GM21423 (cell line): ENCODE measurements at regions not wholly inside any gene's neighbourhood (a gene's known extent, or its start where the extent isn't known, plus 50 kb on each side); places are given as distances from the start of the nearest gene placed in this dataset.
A peak's percentile ranks its signal among the peaks of the same experiment; 100 is the strongest.

Experiments
- ATAC-seq: cut with Tn5 transposase; IDR thresholded peaks from one replicate; pipeline ENCODE4 v1.9.1; 2021; ENCODE audit warnings: mild to moderate bottlenecking, moderate library complexity; ENCODE audit not compliant: unreplicated experiment

DNA sequence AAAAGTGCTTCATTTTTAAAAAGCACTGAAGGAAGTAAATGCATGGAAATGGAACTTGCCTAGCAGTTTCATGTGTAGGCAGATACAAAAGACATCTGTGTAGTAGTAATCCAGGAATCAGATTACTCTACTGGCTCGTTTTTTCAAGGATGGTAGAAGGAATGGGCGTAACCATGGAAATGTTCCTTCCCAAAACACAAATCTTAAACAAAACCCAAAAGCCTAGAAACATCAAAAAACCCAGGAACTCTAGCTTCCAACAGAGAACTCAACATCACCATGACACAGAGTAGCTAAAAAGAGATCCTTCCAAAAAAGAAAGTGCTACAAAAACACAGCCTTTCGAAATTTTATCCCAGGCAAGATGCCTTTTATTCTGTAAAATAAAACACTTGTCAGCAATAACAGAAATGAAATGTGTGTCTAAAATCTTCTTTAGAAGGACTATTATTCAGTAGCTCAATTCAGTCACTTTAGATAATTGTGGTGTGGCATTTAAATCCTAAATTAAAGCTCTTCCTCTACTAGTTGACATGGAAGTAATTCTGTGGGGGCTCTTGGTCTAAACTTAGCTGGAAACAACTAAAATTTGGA, 81.7 kb downstream of the FAM217A start:
- no peak for ATAC-seq

DNA sequence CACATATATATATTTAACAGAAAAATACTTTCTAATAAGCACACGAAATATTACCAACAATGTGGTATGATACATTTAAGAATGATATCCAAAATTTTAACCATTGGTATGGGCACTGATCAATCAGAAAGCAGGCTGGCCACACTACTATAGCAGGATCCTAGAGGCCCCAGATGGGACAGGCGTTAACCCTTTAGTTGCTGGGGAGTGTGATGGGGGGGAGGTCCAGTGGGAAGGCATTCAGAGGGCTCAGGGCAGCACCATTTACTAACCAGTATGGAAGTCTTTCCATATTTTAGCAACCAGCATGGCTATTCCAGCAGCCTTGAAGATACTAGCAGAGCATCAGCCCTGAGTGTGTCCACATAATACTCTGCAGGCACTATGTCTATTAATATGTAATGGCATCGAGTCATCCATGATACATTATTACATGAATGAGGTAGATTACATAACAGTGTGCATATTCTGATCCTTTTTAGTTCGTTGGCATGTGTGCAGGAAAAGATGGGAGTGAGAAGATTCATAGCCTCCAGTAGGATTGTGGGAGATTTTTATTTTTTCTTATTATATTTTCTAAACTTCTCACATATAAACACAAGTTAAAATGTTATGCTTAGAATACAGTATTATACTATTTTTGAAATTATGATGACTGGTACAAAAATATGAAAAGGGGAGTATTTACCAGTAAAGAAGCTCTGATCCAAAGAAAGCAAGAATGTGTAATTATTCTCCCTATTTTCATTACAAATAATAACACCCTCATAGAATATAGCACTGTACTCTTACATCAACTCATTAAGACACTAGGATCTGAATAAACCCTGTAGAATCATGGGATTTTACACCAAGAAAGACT, 78.9 kb downstream of the FAM217A start:
- no peak for ATAC-seq

DNA sequence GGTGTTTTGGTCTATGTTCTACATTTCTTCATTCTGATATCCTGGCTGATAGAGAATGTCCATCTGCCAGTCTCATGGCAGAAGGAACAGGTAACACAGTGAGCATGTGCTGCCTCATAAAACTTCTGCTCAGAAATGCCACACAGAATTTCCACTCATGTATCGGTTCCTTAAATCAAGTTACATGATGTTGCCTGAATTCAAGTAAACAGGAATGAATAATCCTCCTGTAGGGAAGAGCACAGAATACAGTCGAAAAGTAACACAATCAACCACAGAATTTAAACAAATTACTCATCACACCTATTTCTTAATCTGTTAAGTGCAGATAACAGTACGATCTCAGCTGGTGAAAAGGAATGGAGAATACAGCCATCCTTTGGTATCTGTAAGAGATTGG, 74.7 kb downstream of the FAM217A start:
- ATAC-seq, result no peak

DNA sequence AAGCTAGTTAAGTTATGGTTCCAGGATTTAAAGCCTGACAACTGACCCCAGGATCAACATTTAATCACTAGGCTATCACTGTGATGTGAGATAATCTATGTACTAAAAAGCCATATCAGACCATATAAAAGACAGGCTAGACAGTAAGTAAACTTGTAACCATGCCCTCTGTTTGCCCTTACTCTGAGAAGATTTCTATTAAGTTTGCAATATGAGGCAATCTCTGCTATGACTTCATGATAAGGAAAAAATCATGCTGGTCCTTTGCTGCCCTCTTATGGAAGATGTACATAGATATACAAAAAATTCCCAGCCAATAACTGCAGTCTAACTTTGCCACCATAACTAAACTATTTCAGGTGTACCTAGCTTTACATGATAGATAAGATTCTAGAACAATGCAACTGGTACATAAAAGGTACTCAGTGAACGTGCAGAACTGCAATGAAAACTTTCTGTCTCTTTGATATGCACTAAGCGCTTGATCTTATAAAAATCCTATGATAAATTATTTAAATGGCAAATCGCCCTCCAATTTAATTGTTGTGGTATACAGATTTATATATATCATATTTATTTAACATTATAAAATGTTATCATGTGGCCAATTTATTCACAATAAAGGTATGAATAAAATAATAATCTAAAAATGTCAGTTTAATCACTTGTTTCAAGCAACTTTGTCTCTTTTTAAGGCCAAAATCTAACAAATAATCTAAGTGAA, 70.5 kb downstream of the FAM217A start:
- ATAC-seq, result no peak

DNA sequence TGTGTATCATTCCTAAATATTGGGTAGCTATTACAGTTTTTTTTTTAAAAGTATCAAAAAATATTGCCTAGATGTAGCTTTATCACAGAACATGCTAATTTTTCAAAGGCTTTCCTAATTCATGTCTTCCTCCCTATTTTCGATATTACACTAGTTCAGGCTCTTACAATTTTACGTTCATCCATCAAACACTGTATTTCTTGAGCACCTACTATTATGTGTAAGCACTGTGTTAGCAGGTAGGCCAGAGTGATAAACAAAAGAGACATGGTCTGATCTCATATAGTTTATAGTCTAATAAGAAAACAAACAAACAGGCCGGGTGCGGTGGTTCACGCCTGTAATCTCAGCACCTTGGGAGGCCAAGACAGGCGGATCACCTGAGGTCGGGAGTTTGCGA, 69.5 kb downstream of the FAM217A start:
- ATAC-seq, result no peak

DNA sequence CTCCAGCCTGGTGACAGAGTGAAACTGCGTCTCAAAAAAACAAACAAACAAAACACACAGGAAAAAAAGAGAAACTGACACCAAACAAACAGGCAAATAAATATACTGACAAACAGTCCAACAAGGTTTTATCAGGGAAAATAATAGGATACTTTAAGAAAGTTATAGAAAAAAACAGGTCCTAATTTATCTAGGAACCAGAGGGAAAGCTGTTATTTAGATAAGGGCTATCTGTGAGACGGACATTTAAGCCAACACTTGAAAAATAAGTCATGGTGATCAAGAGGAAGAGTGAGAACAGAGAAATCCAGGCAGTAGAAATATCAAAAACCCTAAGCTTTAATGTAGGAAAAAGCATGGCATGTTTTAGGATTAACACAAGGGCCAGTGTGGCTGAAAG, 68.9 kb downstream of the FAM217A start:
- no peak for ATAC-seq

DNA sequence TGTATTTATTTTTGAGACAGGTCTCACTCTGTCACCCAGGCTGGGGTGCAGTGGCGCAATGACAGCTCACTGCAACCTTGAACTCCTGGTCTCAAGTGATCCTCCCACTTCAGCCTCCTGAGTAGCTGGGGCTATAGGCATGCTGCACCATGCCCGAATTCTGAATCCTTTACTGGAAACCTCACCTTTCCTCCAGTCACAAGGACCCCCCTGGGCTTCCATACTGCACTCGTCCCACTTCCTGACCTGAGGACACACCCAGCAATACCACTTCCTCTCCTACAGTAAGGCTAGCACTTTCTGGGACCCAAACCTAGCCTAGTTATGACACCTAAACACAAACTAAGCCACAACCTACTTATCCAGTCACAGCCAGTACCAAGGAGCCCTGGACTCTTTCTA, 68.2 kb downstream of the FAM217A start:
- no peak for ATAC-seq

DNA sequence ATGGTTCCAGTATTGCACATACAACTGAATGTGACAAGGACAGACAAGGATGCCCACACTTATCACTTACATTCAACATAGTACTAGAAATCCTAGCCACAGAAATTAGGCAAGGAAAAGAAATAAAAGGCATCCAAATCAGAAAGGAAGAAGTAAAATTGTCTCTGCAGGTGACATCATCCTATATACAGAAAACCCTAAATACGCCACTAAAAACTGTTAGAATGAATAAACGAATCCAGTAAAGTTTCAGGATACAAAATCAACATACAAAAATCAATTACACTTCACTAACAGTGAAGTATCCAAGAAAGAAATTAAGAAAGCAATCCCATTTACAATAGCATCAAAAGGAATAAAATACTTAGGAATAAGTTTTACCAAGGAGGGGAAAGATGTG, 66.1 kb downstream of the FAM217A start:
- no peak for ATAC-seq

DNA sequence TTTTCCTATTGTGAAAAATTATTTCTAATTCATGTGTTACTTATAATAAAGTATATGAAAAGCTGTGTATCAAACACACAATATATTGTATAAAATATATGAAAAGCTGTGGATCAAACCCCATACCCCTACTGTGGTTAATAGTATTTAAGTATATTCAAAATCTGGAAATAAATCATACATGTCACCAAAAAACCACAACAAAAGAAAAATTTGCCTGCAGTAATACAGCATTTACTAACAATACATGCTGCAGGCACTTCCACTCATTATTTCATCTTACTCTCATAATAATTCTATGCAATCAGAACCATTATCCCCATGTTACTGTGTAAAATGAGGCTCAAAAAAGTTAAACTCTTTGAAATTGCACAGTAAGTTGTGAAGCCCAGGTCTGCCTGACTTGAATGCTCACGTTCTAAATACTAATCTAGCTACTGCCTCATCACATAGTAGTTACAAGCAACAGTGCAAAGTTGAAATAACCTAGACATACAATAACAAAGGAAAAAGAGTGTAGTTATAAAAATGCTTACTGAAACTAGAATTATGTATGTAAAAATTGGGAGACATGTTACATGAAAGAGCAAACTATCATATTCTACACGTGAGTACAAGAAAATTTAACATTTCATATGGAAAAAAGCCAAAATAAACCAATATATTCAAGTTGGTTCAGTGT, 61.7 kb downstream of the FAM217A start:
- no peak for ATAC-seq

DNA sequence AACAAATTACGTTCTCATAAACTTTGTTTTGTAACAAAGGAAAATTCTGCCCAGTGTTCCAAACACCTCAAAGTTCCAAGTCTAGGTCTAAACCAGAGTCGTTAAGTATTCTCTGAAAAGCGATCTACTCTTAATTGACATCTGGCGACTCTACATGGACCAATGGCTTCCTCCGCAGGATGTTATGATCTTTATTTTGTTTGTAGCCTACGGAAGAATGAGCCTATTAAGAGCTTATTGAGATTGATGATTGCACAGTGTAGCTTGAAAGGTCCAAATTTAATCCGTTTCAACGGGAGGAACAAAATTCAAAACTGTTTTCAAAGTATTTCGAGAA, 61.1 kb downstream of the FAM217A start:
- no peak for ATAC-seq

DNA sequence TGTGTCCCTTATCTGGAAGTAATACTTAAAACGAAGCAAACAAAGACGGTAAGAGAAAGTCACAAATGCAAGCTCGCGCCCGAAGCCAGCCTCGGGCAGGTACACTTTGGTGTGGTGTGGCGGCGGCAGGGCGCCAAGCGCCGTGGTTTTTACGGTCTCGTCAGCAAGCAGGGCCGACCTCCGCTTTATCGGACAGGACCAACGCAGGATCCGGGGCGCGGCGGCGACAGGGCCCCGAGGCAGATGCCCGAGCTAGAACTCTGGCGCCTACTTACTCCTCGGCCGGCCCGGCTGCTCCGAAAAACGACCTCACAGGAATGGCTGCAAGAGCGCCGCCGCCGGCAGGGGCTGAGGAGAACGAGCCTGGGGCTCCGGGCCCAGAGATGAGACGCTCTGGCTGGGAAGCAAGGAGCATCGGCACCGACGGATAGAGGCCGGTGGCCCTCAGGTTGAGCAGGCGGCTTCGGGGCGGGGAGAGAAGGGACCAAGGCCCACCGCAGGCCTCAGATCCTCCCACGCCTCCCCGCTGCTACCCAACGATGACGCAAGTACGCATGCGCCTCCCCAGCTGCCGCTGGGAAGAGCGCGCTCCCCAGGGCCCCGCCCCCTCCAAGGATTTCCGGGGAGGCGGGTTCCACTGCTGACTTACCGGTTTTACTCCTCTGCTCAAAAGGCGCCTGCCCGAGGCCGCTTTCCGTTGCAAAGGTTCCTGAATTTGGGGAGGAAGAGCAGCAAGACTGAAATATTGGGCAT, 60.6 kb downstream of the FAM217A start:
- peak; percentile 67 for ATAC-seq
